ENCODE measurements at regions not wholly inside any gene's neighbourhood (a gene's known extent, or its start where the extent isn't known, plus 50 kb on each side); places are given as distances from the start of the nearest gene placed in this dataset.

- no peak overlapping the region for H3K4me3 ChIP-seq (ENCODE audit: low read depth, low read length)
- no peak for DNase-seq (ENCODE audit: low read depth)
- TF ChIP-seq CTCF (IDR thresholded peaks at IDR 0.05; ENCODE audit: insufficient read depth, low read length), result no peak
These were observed 182.3 kb upstream of the CDYL start for GRCh38 chr6:4593951-4594350.

GRCh38 chr6:4592026-4592425, 184.2 kb upstream of the CDYL start:
- no peak for TF ChIP-seq CTCF (IDR thresholded peaks at IDR 0.05; ENCODE audit: insufficient read depth, low read length)
- DNase-seq (ENCODE audit: low read depth), result no peak
- no peak overlapping the region for H3K4me3 ChIP-seq (ENCODE audit: low read depth, low read length)

- TF ChIP-seq CTCF (IDR thresholded peaks at IDR 0.05; ENCODE audit: insufficient read depth, low read length), result no peak
- no peak for DNase-seq (ENCODE audit: low read depth)
- H3K4me3 ChIP-seq (ENCODE audit: low read depth, low read length), result no peak overlapping the region
These were observed 185.0 kb upstream of the CDYL start for GRCh38 chr6:4591218-4591617.

- no peak for TF ChIP-seq CTCF (IDR thresholded peaks at IDR 0.05; ENCODE audit: insufficient read depth, low read length)
- no peak overlapping the region for H3K4me3 ChIP-seq (ENCODE audit: low read depth, low read length)
- no peak for DNase-seq (ENCODE audit: low read depth)
These were observed 186.9 kb upstream of the CDYL start for GRCh38 chr6:4589295-4589694.

GRCh38 chr6:4588581-4588980, 187.6 kb upstream of the CDYL start:
- DNase-seq (ENCODE audit: low read depth), result no peak
- no peak overlapping the region for H3K4me3 ChIP-seq (ENCODE audit: low read depth, low read length)
- no peak for TF ChIP-seq CTCF (IDR thresholded peaks at IDR 0.05; ENCODE audit: insufficient read depth, low read length)

- TF ChIP-seq CTCF (IDR thresholded peaks at IDR 0.05; ENCODE audit: insufficient read depth, low read length), result no peak
- no peak for DNase-seq (ENCODE audit: low read depth)
- no peak overlapping the region for H3K4me3 ChIP-seq (ENCODE audit: low read depth, low read length)
These were observed 188.0 kb upstream of the CDYL start for GRCh38 chr6:4588163-4588562.

- no peak for TF ChIP-seq CTCF (IDR thresholded peaks at IDR 0.05; ENCODE audit: insufficient read depth, low read length)
- DNase-seq (ENCODE audit: low read depth), result no peak
- H3K4me3 ChIP-seq (ENCODE audit: low read depth, low read length), result no peak overlapping the region
These were observed 189.0 kb upstream of the CDYL start for GRCh38 chr6:4587171-4587570.

Data from fibroblast of the aortic adventitia (primary cell).